MM.1S (cell line): ENCODE measurements at regions not wholly inside any gene's neighbourhood (a gene's known extent, or its start where the extent isn't known, plus 50 kb on each side); places are given as distances from the start of the nearest gene placed in this dataset.

ENCODE experiments used
- DNase-seq: peaks from one replicate; pipeline ENCODE4 v3.0.0-alpha.2; 2015
- H2AFZ ChIP-seq: fragments of 300-600 bp; sonication (generic); 2 replicates; pipeline ENCODE4 v1.6.0; 2016; ENCODE audit warnings: antibody characterized with exemption, low read length
- H3F3A ChIP-seq: fragments of 300-600 bp; sonication (generic); 2 replicates; pipeline ENCODE4 v1.6.1; 2016; ENCODE audit warnings: mild to moderate bottlenecking, antibody characterized with exemption, low read length, moderate library complexity, mixed read lengths; ENCODE audit not compliant: insufficient read depth
- H3K27ac ChIP-seq: fragments of 300-600 bp; sonication (generic); 2 replicates; pipeline ENCODE4 v1.5.1; 2016; ENCODE audit warnings: mild to moderate bottlenecking, low read length
- H3K27me3 ChIP-seq: fragments of 300-600 bp; sonication (generic); replicated peaks from 2 replicates; pipeline ENCODE4 v1.6.0; 2016; ENCODE audit warnings: low read length; ENCODE audit not compliant: insufficient read depth
- H3K36me3 ChIP-seq: fragments of 300-600 bp; sonication (generic); replicated peaks from 2 replicates; pipeline ENCODE4 v1.6.1; 2016; ENCODE audit warnings: mild to moderate bottlenecking, low read length, mixed read lengths; ENCODE audit not compliant: insufficient read depth
- H3K4me1 ChIP-seq: fragments of 300-600 bp; sonication (generic); 2 replicates; pipeline ENCODE4 v1.6.1; 2016; ENCODE audit warnings: low read length, mixed read lengths
- H3K4me2 ChIP-seq: fragments of 300-600 bp; sonication (generic); 2 replicates; pipeline ENCODE4 v1.6.0; 2016; ENCODE audit warnings: low read depth, low read length
- H3K4me3 ChIP-seq: fragments of 300-600 bp; sonication (generic); 2 replicates; pipeline ENCODE4 v1.5.1; 2016; ENCODE audit warnings: low read length, mixed read lengths
- H3K79me2 ChIP-seq: fragments of 300-600 bp; sonication (generic); 2 replicates; pipeline ENCODE4 v1.6.1; 2016; ENCODE audit warnings: mixed run types, low read length, mixed read lengths
- H3K9ac ChIP-seq: fragments of 300-600 bp; sonication (generic); 2 replicates; pipeline ENCODE4 v1.6.1; 2016; ENCODE audit warnings: low read length, mixed read lengths
- H3K9me2 ChIP-seq: fragments of 300-600 bp; sonication (generic); replicated peaks from 2 replicates; pipeline ENCODE4 v1.6.1; 2016; ENCODE audit warnings: mild to moderate bottlenecking, low read length, mixed read lengths; ENCODE audit not compliant: insufficient read depth
- H3K9me3 ChIP-seq: fragments of 300-600 bp; sonication (generic); replicated peaks from 2 replicates; pipeline ENCODE4 v1.6.1; 2016; ENCODE audit warnings: mild to moderate bottlenecking, low read length, mixed read lengths; ENCODE audit not compliant: insufficient read depth
- H4K20me1 ChIP-seq: fragments of 300-600 bp; sonication (generic); 2 replicates; pipeline ENCODE4 v1.6.1; 2016; ENCODE audit warnings: mild to moderate bottlenecking, low read length, moderate library complexity, mixed read lengths; ENCODE audit not compliant: insufficient read depth
- CTCF ChIP-seq: fragments of 300-600 bp; sonication (generic); IDR thresholded peaks from 2 replicates; pipeline ENCODE4 v1.5.1; 2016; ENCODE audit warnings: antibody characterized with exemption, low read length, mixed read lengths
- EZH2 ChIP-seq: fragments of 300-600 bp; sonication (generic); optimal IDR thresholded peaks from 2 replicates; pipeline ENCODE3; 2017; ENCODE audit warnings: low read depth, mild to moderate bottlenecking, antibody characterized with exemption, low read length, mixed read lengths
- EZH2phosphoT487 ChIP-seq: fragments of 300-600 bp; sonication (generic); IDR thresholded peaks from 2 replicates; pipeline ENCODE4 v1.6.1; 2018; ENCODE audit warnings: antibody characterized with exemption, low read length

- Histone ChIP-seq H3K4me1 (no peaks in the 10 kb centered on the region), H3K9me2 (no peaks in the 10 kb centered on the region), H3K4me2 (no peak overlapping the region), H3K27ac (no peak overlapping the region), H3K4me3 (no peak overlapping the region), H3K9me3 (no peaks in the 10 kb centered on the region), H3K79me2 (no peaks in the 10 kb centered on the region), H3K9ac (no peak overlapping the region), H3F3A (no peaks in the 10 kb centered on the region), H3K27me3 (no peaks in the 10 kb centered on the region), H4K20me1 (no peaks in the 10 kb centered on the region), H2AFZ (no peak overlapping the region), H3K36me3 (no peaks in the 10 kb centered on the region)
- TF ChIP-seq EZH2phosphoT487, result no peak
- no peak for TF ChIP-seq EZH2
- no peak for TF ChIP-seq CTCF
- no peak for DNase-seq
These were observed 217.5 kb downstream of the SKIDA1 start for GRCh38 chr10:21308018-21308417.

GRCh38 chr10:21304608-21305007 is 220.9 kb downstream of the SKIDA1 start:
- DNase-seq, result no peak

GRCh38 chr10:21304198-21304597 is 221.3 kb downstream of the SKIDA1 start:
- no peaks in the 10 kb centered on the region for H3K9me3 ChIP-seq
- H3K27me3 ChIP-seq, result no peaks in the 10 kb centered on the region
- no peaks in the 10 kb centered on the region for H3K79me2 ChIP-seq
- no peaks in the 10 kb centered on the region for H3K4me1 ChIP-seq
- H4K20me1 ChIP-seq, result no peaks in the 10 kb centered on the region
- H3K36me3 ChIP-seq, result no peaks in the 10 kb centered on the region
- DNase-seq, result no peak
- H2AFZ ChIP-seq, result no peak overlapping the region
- no peaks in the 10 kb centered on the region for H3K9me2 ChIP-seq
- H3K4me3 ChIP-seq, result no peak overlapping the region
- no peaks in the 10 kb centered on the region for H3F3A ChIP-seq
- no peak for TF ChIP-seq CTCF
- TF ChIP-seq EZH2phosphoT487, result no peak
- no peak for TF ChIP-seq EZH2
- H3K4me2 ChIP-seq, result no peak overlapping the region
- H3K27ac ChIP-seq, result no peak overlapping the region
- no peak overlapping the region for H3K9ac ChIP-seq

More at GRCh38 chr10:21304608-21305007, 220.9 kb downstream of the SKIDA1 start:
- no peaks in the 10 kb centered on the region for H3K79me2 ChIP-seq
- H3K4me2 ChIP-seq, result no peak overlapping the region
- no peaks in the 10 kb centered on the region for H3K36me3 ChIP-seq
- no peaks in the 10 kb centered on the region for H3K27me3 ChIP-seq
- TF ChIP-seq EZH2, result no peak
- no peak for TF ChIP-seq EZH2phosphoT487
- TF ChIP-seq CTCF, result no peak
- no peak overlapping the region for H3K4me3 ChIP-seq
- H3K27ac ChIP-seq, result no peak overlapping the region
- no peaks in the 10 kb centered on the region for H4K20me1 ChIP-seq
- no peak overlapping the region for H3K9ac ChIP-seq
- no peaks in the 10 kb centered on the region for H3K4me1 ChIP-seq
- no peaks in the 10 kb centered on the region for H3F3A ChIP-seq
- no peaks in the 10 kb centered on the region for H3K9me2 ChIP-seq
- H3K9me3 ChIP-seq, result no peaks in the 10 kb centered on the region
- H2AFZ ChIP-seq, result no peak overlapping the region
